Posterior cingulate gyrus (tissue), 11 donors: ENCODE measurements at regions not wholly inside any gene's neighbourhood (a gene's known extent, or its start where the extent isn't known, plus 50 kb on each side); places are given as distances from the start of the nearest gene placed in this dataset.
A peak's percentile ranks its signal among the peaks of the same experiment; 100 is the strongest.
"Not testable (repeated sequence)": the region's sequence is repeated elsewhere in the genome, so short reads cannot be mapped to it uniquely, and the experiment has no call there.

Experiments used
- DNase-seq, 10 donors: peaks; one replicate each; pipeline versions ENCODE4 v3.0.0 to v3.0.0-alpha.2; 2020 to 2021; ENCODE audit warnings: mixed read lengths in 3 of 10
- intact Hi-C: fragments of 100-400 bp; cut with DNase I; formaldehyde crosslinking; loops from one replicate; pipeline ENCODE4 v1.15.1; 2023

- intact Hi-C loops: no loop called here
- no peak for DNase-seq
These were observed 230.8 kb downstream of the TMEM47 start for GRCh38 chrX:34426334-34426733.

GRCh38 chrX:34406580-34406979, 250.5 kb downstream of the TMEM47 start:
- no peak for DNase-seq
- intact Hi-C loops: no loop called here

GRCh38 chrX:34404386-34405070, 252.6 kb downstream of the TMEM47 start:
- DNase-seq: no peak
- intact Hi-C loops: no loop called here

GRCh38 chrX:34401411-34401810, 255.7 kb downstream of the TMEM47 start:
- no peak for DNase-seq
- intact Hi-C loops: no loop called here

GRCh38 chrX:34382416-34382815, 250.3 kb upstream of the FAM47A start:
- no peak for DNase-seq
- intact Hi-C loops: no loop called here

GRCh38 chrX:34381241-34381640, 249.1 kb upstream of the FAM47A start:
- intact Hi-C loops: no loop called here

GRCh38 chrX:34379891-34380290, 247.8 kb upstream of the FAM47A start:
- intact Hi-C loops: no loop called here

More at GRCh38 chrX:34381241-34381640, 249.1 kb upstream of the FAM47A start:
- no peak for DNase-seq

GRCh38 chrX:34377645-34378044, 245.5 kb upstream of the FAM47A start:
- DNase-seq: no peak
- intact Hi-C loops: no loop called here

More at GRCh38 chrX:34379891-34380290, 247.8 kb upstream of the FAM47A start:
- no peak for DNase-seq

GRCh38 chrX:34371754-34372153, 239.6 kb upstream of the FAM47A start:
- no peak for DNase-seq
- intact Hi-C loops: no loop called here

GRCh38 chrX:34365471-34365870, 233.4 kb upstream of the FAM47A start:
- intact Hi-C loops: no loop called here
- no peak for DNase-seq

- intact Hi-C loops: no loop called here
- DNase-seq: no peak
These were observed 218.6 kb upstream of the FAM47A start for GRCh38 chrX:34350561-34351335.

- no peak for DNase-seq
- intact Hi-C loops: no loop called here
These were observed 210.9 kb upstream of the FAM47A start for GRCh38 chrX:34343001-34343400.

- DNase-seq: no peak
- intact Hi-C loops: no loop called here
These were observed 209.7 kb upstream of the FAM47A start for GRCh38 chrX:34341814-34342213.

- DNase-seq: no peak
- intact Hi-C loops: no loop called here
These were observed 209.1 kb upstream of the FAM47A start for GRCh38 chrX:34341258-34341657.

- intact Hi-C loops: no loop called here
These were observed 205.9 kb upstream of the FAM47A start for GRCh38 chrX:34338046-34338445.

GRCh38 chrX:34335376-34335775, 203.3 kb upstream of the FAM47A start:
- intact Hi-C loops, DNase-seq: not testable (repeated sequence)

More at GRCh38 chrX:34338046-34338445, 205.9 kb upstream of the FAM47A start:
- DNase-seq: no peak

- intact Hi-C loops: no loop called here
- no peak for DNase-seq
These were observed 200.2 kb upstream of the FAM47A start for GRCh38 chrX:34332334-34332733.

GRCh38 chrX:34325460-34325859, 193.3 kb upstream of the FAM47A start:
- DNase-seq: no peak
- intact Hi-C loops: no loop called here

GRCh38 chrX:34320424-34320823, 188.3 kb upstream of the FAM47A start:
- intact Hi-C loops: not testable (repeated sequence)
- peak in 2 of 10 donors; percentile 48 to 55 for DNase-seq

GRCh38 chrX:34300871-34301270, 168.8 kb upstream of the FAM47A start:
- peak in 2 of 10 donors; percentile 7 to 10 for DNase-seq
- intact Hi-C loops: loop anchor here (10.0 kb wide), 1 partner anchor 866 kb away; no protein-coding TSS in a partner anchor

- intact Hi-C loops: no loop called here
- no peak for DNase-seq
These were observed 167.4 kb upstream of the FAM47A start for GRCh38 chrX:34299451-34299967.

GRCh38 chrX:34294665-34295064, 162.6 kb upstream of the FAM47A start:
- intact Hi-C loops: no loop called here
- peak in 1 of 10 donors; percentile 65 for DNase-seq
